Glutamatergic neuron (in vitro differentiated cells): ENCODE measurements at regions not wholly inside any gene's neighbourhood (a gene's known extent, or its start where the extent isn't known, plus 50 kb on each side); places are given as distances from the start of the nearest gene placed in this dataset.

Experiments used
- DNase-seq: peaks from one replicate; pipeline ENCODE4 v3.0.0; 2022
- H3K27ac Mint-ChIP-seq: one replicate; pipeline ENCODE4 v1.8.0; 2020; ENCODE audit warnings: mild to moderate bottlenecking, mixed read lengths, inconsistent platforms; ENCODE audit not compliant: unreplicated experiment
- H3K27me3 Mint-ChIP-seq: one replicate; pipeline ENCODE4 v1.8.0; 2020; ENCODE audit warnings: mild to moderate bottlenecking, moderate library complexity, mixed read lengths, inconsistent platforms; ENCODE audit not compliant: unreplicated experiment
- H3K36me3 Mint-ChIP-seq: one replicate; pipeline ENCODE4 v1.8.0; 2020; ENCODE audit warnings: mild to moderate bottlenecking, mixed read lengths, inconsistent platforms; ENCODE audit not compliant: unreplicated experiment
- H3K4me1 Mint-ChIP-seq: one replicate; pipeline ENCODE4 v1.8.0; 2020; ENCODE audit warnings: mild to moderate bottlenecking, low read depth, mixed read lengths, inconsistent platforms; ENCODE audit not compliant: unreplicated experiment
- H3K4me3 Mint-ChIP-seq: one replicate; pipeline ENCODE4 v1.8.0; 2020; ENCODE audit warnings: mild to moderate bottlenecking, mixed read lengths, inconsistent platforms; ENCODE audit not compliant: unreplicated experiment
- H3K9me3 Mint-ChIP-seq: one replicate; pipeline ENCODE4 v1.8.0; 2020; ENCODE audit warnings: mild to moderate bottlenecking, moderate library complexity, mixed read lengths, inconsistent platforms; ENCODE audit not compliant: unreplicated experiment
- TF ChIP-seq, protein P1 (sequence below): fragments of 200-600 bp; sonication (generic); IDR thresholded peaks from one replicate; pipeline ENCODE4 v1.5.0; 2021; ENCODE audit not compliant: partially characterized antibody, unreplicated experiment

DNA sequence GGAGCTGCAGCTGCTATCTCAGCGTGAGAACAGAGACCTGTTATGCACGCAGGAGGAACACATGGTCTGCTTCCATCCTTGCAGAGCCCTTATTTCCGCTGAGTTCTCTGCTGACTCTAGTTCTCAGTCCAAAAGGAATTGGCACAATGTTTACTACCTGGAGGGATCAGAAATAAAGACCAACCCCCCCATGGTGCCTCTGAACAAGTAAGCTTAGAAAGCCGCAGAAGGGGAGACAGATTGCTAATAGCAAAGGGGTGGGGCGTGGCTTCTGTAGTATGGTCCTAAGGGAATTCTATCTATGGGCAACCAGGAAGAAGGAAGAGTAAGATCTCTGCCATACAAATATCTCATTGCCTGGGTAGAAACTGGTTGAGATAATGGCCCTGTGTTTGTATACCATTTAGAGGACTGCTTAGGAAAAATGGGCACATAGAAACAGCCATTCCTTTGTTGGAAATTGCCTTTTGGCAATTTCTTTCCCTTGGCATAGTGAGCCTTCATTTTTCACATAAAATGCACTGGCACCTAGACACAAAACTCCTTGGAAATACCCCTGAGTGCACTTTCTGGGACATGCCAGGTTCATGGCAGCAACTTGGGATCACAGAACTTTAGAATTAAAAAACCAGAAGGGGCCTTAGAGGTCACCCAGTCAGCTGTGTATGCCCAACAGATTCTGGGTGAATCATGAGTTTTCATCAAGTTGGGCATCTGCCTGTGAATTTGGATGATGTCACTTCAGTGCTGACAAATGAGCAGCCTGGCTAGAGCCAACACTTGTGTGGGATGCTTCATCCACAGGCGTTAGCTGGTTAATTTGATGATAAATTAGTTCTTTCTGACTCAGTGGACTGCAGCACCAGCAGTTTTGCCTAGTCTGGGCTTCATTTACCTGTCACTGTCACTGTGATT lies 57.4 kb upstream of the STXBP5L start:
- peak; percentile 41 for DNase-seq
- Mint-ChIP-seq H3K27me3 (peaks cover 6% of the 10 kb centered on the region), H3K4me1 (peaks cover 38% of the 10 kb centered on the region), H3K36me3 (no peaks in the 10 kb centered on the region), H3K9me3 (peaks cover 5% of the 10 kb centered on the region), H3K4me3 (peak overlapping the region; percentile 68), H3K27ac (peak overlapping the region; percentile 95)
- TF ChIP-seq, protein P1, sequence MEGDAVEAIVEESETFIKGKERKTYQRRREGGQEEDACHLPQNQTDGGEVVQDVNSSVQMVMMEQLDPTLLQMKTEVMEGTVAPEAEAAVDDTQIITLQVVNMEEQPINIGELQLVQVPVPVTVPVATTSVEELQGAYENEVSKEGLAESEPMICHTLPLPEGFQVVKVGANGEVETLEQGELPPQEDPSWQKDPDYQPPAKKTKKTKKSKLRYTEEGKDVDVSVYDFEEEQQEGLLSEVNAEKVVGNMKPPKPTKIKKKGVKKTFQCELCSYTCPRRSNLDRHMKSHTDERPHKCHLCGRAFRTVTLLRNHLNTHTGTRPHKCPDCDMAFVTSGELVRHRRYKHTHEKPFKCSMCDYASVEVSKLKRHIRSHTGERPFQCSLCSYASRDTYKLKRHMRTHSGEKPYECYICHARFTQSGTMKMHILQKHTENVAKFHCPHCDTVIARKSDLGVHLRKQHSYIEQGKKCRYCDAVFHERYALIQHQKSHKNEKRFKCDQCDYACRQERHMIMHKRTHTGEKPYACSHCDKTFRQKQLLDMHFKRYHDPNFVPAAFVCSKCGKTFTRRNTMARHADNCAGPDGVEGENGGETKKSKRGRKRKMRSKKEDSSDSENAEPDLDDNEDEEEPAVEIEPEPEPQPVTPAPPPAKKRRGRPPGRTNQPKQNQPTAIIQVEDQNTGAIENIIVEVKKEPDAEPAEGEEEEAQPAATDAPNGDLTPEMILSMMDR, result no peak

DNA sequence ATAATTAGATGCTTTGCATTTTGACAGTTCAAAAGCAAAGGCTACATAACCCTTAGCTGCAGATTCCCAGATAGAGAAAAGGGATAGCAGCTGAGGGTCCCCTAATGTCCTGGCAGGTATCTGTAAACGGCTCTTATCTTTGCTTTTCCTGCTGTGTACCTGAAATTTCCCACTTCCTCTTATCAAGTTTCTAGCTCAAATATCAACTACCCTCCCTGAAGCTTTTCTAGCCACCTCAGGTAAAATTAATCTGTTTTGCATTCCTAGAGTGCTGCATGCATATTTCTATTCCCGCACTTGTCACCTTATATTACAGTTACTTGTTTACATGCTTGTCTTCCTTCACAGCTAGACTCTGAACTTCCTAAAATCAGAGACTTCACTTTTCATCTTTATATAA lies 55.6 kb upstream of the STXBP5L start:
- no peak for DNase-seq
- TF ChIP-seq, protein P1, result no peak
- H3K36me3 Mint-ChIP-seq, result peaks cover 3% of the 10 kb centered on the region
- no peak overlapping the region for H3K27ac Mint-ChIP-seq
- peaks cover 3% of the 10 kb centered on the region for H3K27me3 Mint-ChIP-seq
- no peak overlapping the region for H3K4me3 Mint-ChIP-seq
- H3K4me1 Mint-ChIP-seq, result peaks cover 36% of the 10 kb centered on the region
- H3K9me3 Mint-ChIP-seq, result peaks cover 3% of the 10 kb centered on the region

DNA sequence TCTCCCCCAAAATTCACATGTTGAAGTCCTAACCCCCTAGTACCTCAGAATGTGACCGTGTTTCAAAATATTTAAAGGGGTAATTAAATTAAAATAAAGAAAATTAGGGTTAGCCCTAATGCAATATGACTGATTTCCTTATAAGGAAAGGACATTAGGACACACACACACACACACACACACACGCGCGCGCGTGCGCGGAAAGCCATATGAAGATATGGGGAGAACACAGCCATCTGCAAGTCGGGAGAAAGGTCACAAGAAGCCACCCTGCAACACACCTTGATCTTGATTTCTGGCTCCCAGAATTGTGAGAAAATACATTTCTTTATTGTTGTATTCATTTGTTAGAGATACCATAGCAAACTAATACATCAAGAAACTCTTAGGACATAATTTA lies 54.6 kb upstream of the STXBP5L start:
- H3K4me1 Mint-ChIP-seq, result peaks cover 35% of the 10 kb centered on the region
- DNase-seq, result peak; percentile 63
- H3K4me3 Mint-ChIP-seq, result no peak overlapping the region
- peaks cover 4% of the 10 kb centered on the region for H3K36me3 Mint-ChIP-seq
- H3K27ac Mint-ChIP-seq, result no peak overlapping the region
- TF ChIP-seq, protein P1, result no peak
- H3K27me3 Mint-ChIP-seq, result peaks cover 3% of the 10 kb centered on the region
- H3K9me3 Mint-ChIP-seq, result peaks cover 3% of the 10 kb centered on the region

DNA sequence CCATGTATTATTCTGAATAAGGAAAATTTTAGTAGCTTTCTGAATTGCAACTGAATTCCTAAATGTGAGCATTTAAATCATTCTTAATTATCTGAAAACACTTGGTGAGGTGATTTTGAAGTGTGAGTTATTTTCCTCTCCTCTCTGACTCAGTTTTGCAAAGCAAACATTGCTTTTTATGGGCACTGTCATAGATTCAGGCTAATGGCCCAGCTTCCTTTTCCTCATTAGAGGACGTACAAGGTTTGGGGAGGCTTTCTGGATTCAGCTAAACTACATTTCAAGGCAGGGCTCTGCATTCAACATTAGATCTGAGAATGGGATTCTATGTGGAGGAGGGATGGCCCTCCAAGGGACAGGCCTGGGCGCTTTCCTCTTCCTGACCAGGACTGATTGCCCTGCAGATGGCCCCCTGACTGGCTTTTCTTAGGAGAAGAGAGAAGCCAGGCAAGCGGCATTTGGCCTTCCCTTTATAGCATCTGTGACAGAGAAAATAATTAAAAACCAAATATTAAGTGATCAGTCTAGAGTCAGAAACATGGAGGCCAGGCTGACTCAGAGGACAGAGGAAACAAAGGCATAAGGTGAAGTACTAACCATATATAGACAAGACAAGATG lies 53.0 kb upstream of the STXBP5L start:
- TF ChIP-seq, protein P1, result no peak
- Mint-ChIP-seq H3K27ac (no peak overlapping the region), H3K4me3 (no peak overlapping the region), H3K36me3 (peaks cover 4% of the 10 kb centered on the region), H3K27me3 (peaks cover 3% of the 10 kb centered on the region), H3K4me1 (peaks cover 22% of the 10 kb centered on the region), H3K9me3 (peaks cover 1% of the 10 kb centered on the region)
- no peak for DNase-seq
